Endothelial cell of umbilical vein (primary cell): ENCODE measurements at regions not wholly inside any gene's neighbourhood (a gene's known extent, or its start where the extent isn't known, plus 50 kb on each side); places are given as distances from the start of the nearest gene placed in this dataset.

Experiments
- EZH2 ChIP-seq: IDR thresholded peaks from 2 replicates; pipeline ENCODE4 v1.6.1; 2012; ENCODE audit warnings: borderline replicate concordance, low read depth, mild to moderate bottlenecking, moderate library complexity, low read length, inconsistent platforms; ENCODE audit not compliant: severe bottlenecking
- FOS ChIP-seq: IDR thresholded peaks from 2 replicates; pipeline ENCODE4 v1.6.1; 2011; ENCODE audit warnings: mild to moderate bottlenecking, low read length, moderate library complexity, borderline replicate concordance; ENCODE audit not compliant: insufficient read depth
- GATA2 ChIP-seq: IDR thresholded peaks from 2 replicates; pipeline ENCODE4 v1.7.0; 2011; ENCODE audit warnings: low read depth, mild to moderate bottlenecking, moderate library complexity, mixed read lengths, low read length; ENCODE audit not compliant: insufficient read length, insufficient read depth
- JUN ChIP-seq: IDR thresholded peaks from 2 replicates; pipeline ENCODE4 v1.6.1; 2011; ENCODE audit warnings: borderline replicate concordance, low read depth; ENCODE audit not compliant: insufficient read length, insufficient read depth
- MYC ChIP-seq: IDR thresholded peaks from one replicate; pipeline ENCODE4 v1.6.1; 2011; ENCODE audit warnings: mild to moderate bottlenecking, low read depth, low read length
- POLR2A ChIP-seq: IDR thresholded peaks from 2 replicates; pipeline ENCODE4 v1.6.1; 2012; ENCODE audit warnings: low read depth, mild to moderate bottlenecking, control low read depth, low read length
- POLR2AphosphoS5 ChIP-seq: IDR thresholded peaks from 2 replicates; pipeline ENCODE4 v1.6.1; 2012; ENCODE audit warnings: low read depth, mild to moderate bottlenecking, control low read depth, low read length, moderate library complexity; ENCODE audit not compliant: insufficient read depth
- TF ChIP-seq, protein P1 (sequence below), 2 donors: IDR thresholded peaks; 1 replicate in 1 of 2; 2 replicates in 1 of 2; pipeline ENCODE4 v1.5.1; 2011; ENCODE audit warnings: low read length in 2 of 2, mild to moderate bottlenecking in 2 of 2, moderate library complexity in 2 of 2, control low read depth in 1 of 2, inconsistent platforms in 1 of 2, low read depth in 1 of 2; ENCODE audit not compliant: insufficient read depth in 1 of 2; ENCODE audit errors: extremely low read depth in 1 of 2
- TF ChIP-seq, protein P2 (sequence below): IDR thresholded peaks from 2 replicates; pipeline ENCODE4 v1.6.1; 2011; ENCODE audit not compliant: insufficient read depth, insufficient read length

DNA sequence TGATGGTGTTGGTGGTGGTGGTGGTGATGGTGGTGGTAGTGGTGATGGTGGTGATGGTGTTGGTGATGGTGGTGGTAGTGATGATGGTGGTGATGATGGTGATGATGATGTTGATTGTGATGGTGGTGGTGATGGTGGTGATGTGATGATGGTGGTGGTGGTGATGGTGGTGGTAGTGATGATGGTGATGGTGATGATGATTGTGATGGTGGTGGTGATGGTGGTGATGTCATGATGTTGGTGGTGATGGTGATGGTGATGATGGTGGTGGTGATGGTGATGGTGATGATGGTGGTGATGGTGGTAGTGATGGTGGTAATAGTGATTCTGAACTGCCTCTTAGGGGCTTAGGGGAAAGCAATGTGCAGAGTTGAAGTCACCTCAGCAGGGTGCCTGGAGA, 760.7 kb downstream of the GALR1 start:
- no peak for TF ChIP-seq POLR2A
- TF ChIP-seq EZH2: no peak
- TF ChIP-seq POLR2AphosphoS5: no peak
- no peak for TF ChIP-seq MYC
- TF ChIP-seq, protein P1, sequence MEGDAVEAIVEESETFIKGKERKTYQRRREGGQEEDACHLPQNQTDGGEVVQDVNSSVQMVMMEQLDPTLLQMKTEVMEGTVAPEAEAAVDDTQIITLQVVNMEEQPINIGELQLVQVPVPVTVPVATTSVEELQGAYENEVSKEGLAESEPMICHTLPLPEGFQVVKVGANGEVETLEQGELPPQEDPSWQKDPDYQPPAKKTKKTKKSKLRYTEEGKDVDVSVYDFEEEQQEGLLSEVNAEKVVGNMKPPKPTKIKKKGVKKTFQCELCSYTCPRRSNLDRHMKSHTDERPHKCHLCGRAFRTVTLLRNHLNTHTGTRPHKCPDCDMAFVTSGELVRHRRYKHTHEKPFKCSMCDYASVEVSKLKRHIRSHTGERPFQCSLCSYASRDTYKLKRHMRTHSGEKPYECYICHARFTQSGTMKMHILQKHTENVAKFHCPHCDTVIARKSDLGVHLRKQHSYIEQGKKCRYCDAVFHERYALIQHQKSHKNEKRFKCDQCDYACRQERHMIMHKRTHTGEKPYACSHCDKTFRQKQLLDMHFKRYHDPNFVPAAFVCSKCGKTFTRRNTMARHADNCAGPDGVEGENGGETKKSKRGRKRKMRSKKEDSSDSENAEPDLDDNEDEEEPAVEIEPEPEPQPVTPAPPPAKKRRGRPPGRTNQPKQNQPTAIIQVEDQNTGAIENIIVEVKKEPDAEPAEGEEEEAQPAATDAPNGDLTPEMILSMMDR (IDR thresholded peaks at IDR 0.05; ENCODE audit: extremely low read depth in 1 of 2, insufficient read depth in 1 of 2, low read depth in 1 of 2, low read length in 2 of 2): no peak
- TF ChIP-seq GATA2: no peak
- TF ChIP-seq FOS: no peak
- TF ChIP-seq, protein P2, sequence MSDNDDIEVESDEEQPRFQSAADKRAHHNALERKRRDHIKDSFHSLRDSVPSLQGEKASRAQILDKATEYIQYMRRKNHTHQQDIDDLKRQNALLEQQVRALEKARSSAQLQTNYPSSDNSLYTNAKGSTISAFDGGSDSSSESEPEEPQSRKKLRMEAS: no peak
- TF ChIP-seq JUN: no peak
